ENCODE measurements at regions not wholly inside any gene's neighbourhood (a gene's known extent, or its start where the extent isn't known, plus 50 kb on each side); places are given as distances from the start of the nearest gene placed in this dataset.

DNA sequence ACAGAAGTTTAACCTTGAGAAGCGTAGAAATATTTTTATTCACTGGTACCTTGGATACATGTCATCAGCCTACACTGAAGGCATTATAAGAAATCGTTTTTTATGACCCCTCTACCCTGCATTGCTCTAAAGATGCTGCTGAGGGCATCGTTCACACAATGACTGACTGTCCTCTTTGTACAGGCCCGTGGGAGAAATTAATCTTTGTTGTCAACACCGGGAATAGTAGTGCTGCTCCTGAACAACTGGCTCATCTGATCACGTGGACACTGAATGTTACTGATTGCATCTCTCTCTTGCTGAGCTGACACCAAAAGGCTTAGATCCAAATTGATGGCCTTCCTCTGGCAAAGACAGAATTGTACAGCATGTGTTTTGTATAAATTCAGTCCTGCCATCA lies 157.1 kb upstream of the SMLR1 start:
- TF ChIP-seq EZH2 (IDR thresholded peaks at IDR 0.05; ENCODE audit: borderline replicate concordance, low read depth, low read length, severe bottlenecking) = no peak
- TF ChIP-seq, protein P1, sequence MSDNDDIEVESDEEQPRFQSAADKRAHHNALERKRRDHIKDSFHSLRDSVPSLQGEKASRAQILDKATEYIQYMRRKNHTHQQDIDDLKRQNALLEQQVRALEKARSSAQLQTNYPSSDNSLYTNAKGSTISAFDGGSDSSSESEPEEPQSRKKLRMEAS (IDR thresholded peaks at IDR 0.05; ENCODE audit: insufficient read depth, insufficient read length) = no peak
- TF ChIP-seq, protein P2, sequence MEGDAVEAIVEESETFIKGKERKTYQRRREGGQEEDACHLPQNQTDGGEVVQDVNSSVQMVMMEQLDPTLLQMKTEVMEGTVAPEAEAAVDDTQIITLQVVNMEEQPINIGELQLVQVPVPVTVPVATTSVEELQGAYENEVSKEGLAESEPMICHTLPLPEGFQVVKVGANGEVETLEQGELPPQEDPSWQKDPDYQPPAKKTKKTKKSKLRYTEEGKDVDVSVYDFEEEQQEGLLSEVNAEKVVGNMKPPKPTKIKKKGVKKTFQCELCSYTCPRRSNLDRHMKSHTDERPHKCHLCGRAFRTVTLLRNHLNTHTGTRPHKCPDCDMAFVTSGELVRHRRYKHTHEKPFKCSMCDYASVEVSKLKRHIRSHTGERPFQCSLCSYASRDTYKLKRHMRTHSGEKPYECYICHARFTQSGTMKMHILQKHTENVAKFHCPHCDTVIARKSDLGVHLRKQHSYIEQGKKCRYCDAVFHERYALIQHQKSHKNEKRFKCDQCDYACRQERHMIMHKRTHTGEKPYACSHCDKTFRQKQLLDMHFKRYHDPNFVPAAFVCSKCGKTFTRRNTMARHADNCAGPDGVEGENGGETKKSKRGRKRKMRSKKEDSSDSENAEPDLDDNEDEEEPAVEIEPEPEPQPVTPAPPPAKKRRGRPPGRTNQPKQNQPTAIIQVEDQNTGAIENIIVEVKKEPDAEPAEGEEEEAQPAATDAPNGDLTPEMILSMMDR (IDR thresholded peaks at IDR 0.05; ENCODE audit: extremely low read depth in 1 of 2, insufficient read depth in 1 of 2, low read depth in 1 of 2, low read length in 2 of 2) = no peak

Measured in endothelial cell of umbilical vein (primary cell).